ENCODE measurements at regions not wholly inside any gene's neighbourhood (a gene's known extent, or its start where the extent isn't known, plus 50 kb on each side); places are given as distances from the start of the nearest gene placed in this dataset.
"Not testable (repeated sequence)": the region's sequence is repeated elsewhere in the genome, so short reads cannot be mapped to it uniquely, and the experiment has no call there.

GRCh38 chr4:72929596-72930274, 139.8 kb downstream of the COX18 start:
- TF ChIP-seq, protein P1, sequence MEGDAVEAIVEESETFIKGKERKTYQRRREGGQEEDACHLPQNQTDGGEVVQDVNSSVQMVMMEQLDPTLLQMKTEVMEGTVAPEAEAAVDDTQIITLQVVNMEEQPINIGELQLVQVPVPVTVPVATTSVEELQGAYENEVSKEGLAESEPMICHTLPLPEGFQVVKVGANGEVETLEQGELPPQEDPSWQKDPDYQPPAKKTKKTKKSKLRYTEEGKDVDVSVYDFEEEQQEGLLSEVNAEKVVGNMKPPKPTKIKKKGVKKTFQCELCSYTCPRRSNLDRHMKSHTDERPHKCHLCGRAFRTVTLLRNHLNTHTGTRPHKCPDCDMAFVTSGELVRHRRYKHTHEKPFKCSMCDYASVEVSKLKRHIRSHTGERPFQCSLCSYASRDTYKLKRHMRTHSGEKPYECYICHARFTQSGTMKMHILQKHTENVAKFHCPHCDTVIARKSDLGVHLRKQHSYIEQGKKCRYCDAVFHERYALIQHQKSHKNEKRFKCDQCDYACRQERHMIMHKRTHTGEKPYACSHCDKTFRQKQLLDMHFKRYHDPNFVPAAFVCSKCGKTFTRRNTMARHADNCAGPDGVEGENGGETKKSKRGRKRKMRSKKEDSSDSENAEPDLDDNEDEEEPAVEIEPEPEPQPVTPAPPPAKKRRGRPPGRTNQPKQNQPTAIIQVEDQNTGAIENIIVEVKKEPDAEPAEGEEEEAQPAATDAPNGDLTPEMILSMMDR (IDR thresholded peaks at IDR 0.05), result not testable (repeated sequence)
- not testable (repeated sequence) for TF ChIP-seq POLR2A (IDR thresholded peaks at IDR 0.05)

Measured in sigmoid colon (tissue), 3 donors.